Common myeloid progenitor, CD34-positive (primary cell): ENCODE measurements at regions not wholly inside any gene's neighbourhood (a gene's known extent, or its start where the extent isn't known, plus 50 kb on each side); places are given as distances from the start of the nearest gene placed in this dataset.

Experiments used
- CTCF ChIA-PET: fragments of 350-600 bp; sonication (Branson Sonifier 250); formaldehyde crosslinking; loops from one replicate; lab custom pipeline; 2021; ENCODE audit warnings: antibody characterized with exemption; lab: Charles Lee
- POLR2A ChIA-PET: fragments of 350-600 bp; sonication (Branson Sonifier 250); formaldehyde crosslinking; loops from one replicate; lab custom pipeline; 2021; ENCODE audit warnings: antibody characterized with exemption; lab: Charles Lee
- DNase-seq, 3 donors: peaks; one replicate each; pipeline versions ENCODE4 v3.0.0 to v3.0.0-alpha.2; 2013
- H3K27ac ChIP-seq, 2 experiments: 1 replicate in 1 of 2; 2 replicates in 1 of 2; pipeline ENCODE4 v1.7.0; 2013; ENCODE audit warnings: inconsistent platforms in 2 of 2, low read length in 2 of 2, mild to moderate bottlenecking in 2 of 2, low read depth in 1 of 2, moderate library complexity in 1 of 2; ENCODE audit not compliant: severe bottlenecking in 2 of 2, insufficient read depth in 1 of 2, poor library complexity in 1 of 2
- H3K27me3 ChIP-seq, 5 experiments: replicated peaks in 2 of 5; 1 replicate in 3 of 5; 2 replicates in 2 of 5; pipeline versions ENCODE4 v1.6.1 to v1.7.0; 2013; ENCODE audit warnings: low read length in 4 of 5, mild to moderate bottlenecking in 2 of 5, moderate library complexity in 2 of 5, inconsistent platforms in 1 of 5; ENCODE audit not compliant: insufficient read depth in 5 of 5, control insufficient read depth in 4 of 5
- H3K36me3 ChIP-seq, 4 experiments: 1 replicate in 2 of 4; 2 replicates in 2 of 4; pipeline versions ENCODE4 v1.6.1 to v1.7.0; 2013; ENCODE audit warnings: low read length in 3 of 4, control low read depth in 1 of 4, mild to moderate bottlenecking in 1 of 4; ENCODE audit not compliant: control insufficient read depth in 4 of 4, insufficient read depth in 4 of 4
- H3K4me1 ChIP-seq, 4 experiments: 1 replicate in 3 of 4; 2 replicates in 1 of 4; pipeline versions ENCODE4 v1.6.1 to v1.7.1; 2013; ENCODE audit warnings: low read length in 3 of 4, mild to moderate bottlenecking in 3 of 4, control low read depth in 1 of 4, inconsistent platforms in 1 of 4, moderate library complexity in 1 of 4; ENCODE audit not compliant: control insufficient read depth in 4 of 4, insufficient read depth in 4 of 4; ENCODE audit errors: control extremely low read depth in 1 of 4
- H3K4me3 ChIP-seq, 7 experiments: 1 replicate in 4 of 7; 2 replicates in 3 of 7; pipeline versions ENCODE4 v1.5.1 to v1.7.0; 2013; ENCODE audit warnings: mild to moderate bottlenecking in 7 of 7, low read length in 6 of 7, moderate library complexity in 6 of 7, inconsistent platforms in 2 of 7, low read depth in 2 of 7, control low read depth in 1 of 7; ENCODE audit not compliant: insufficient read depth in 4 of 7, control insufficient read depth in 1 of 7; ENCODE audit errors: extremely low read depth in 1 of 7
- H3K9me3 ChIP-seq, 5 experiments: 1 replicate in 4 of 5; 2 replicates in 1 of 5; pipeline versions ENCODE4 v1.6.1 to v1.7.1; 2013; ENCODE audit warnings: low read length in 4 of 5, mild to moderate bottlenecking in 2 of 5, inconsistent platforms in 1 of 5, low read depth in 1 of 5, moderate library complexity in 1 of 5; ENCODE audit not compliant: control insufficient read depth in 4 of 5, insufficient read depth in 2 of 5; ENCODE audit errors: control extremely low read depth in 1 of 5
- WGBS: methylation state at CpG from one replicate; pipeline ENCODE4 v1.1.5; 2013; ENCODE audit not compliant: insufficient coverage; 5-methylcytosine and 5-hydroxymethylcytosine counted together

GRCh38 chr1:81337226-81337625, 463.5 kb upstream of the ADGRL2 start:
- 95% methylated on average over 10 of the region's 10 CpGs for WGBS
- CTCF ChIA-PET = no interaction called here
- no peak overlapping the region for H3K27ac ChIP-seq
- POLR2A ChIA-PET = no interaction called here
- no peak overlapping the region for H3K4me3 ChIP-seq
- H3K4me1 ChIP-seq = peaks cover 0 to 15% (median 5%) of the 10 kb centered on the region in 4 experiments
- no peaks in the 10 kb centered on the region for H3K27me3 ChIP-seq
- H3K36me3 ChIP-seq = no peaks in the 10 kb centered on the region
- H3K9me3 ChIP-seq = no peaks in the 10 kb centered on the region
- no peak for DNase-seq

GRCh38 chr1:81335876-81336275, 464.9 kb upstream of the ADGRL2 start:
- H3K36me3 ChIP-seq = no peaks in the 10 kb centered on the region
- H3K4me1 ChIP-seq = peaks cover 0 to 14% (median 5%) of the 10 kb centered on the region in 4 experiments
- no peak overlapping the region for H3K27ac ChIP-seq
- DNase-seq = no peak
- no peaks in the 10 kb centered on the region for H3K27me3 ChIP-seq
- no peak overlapping the region for H3K4me3 ChIP-seq
- 100% methylated on average over 2 of the region's 2 CpGs for WGBS
- no peaks in the 10 kb centered on the region for H3K9me3 ChIP-seq
- ChIA-PET CTCF (no interaction called here), POLR2A (no interaction called here)

GRCh38 chr1:81330521-81330920, 470.2 kb upstream of the ADGRL2 start:
- H3K27me3 ChIP-seq = no peaks in the 10 kb centered on the region
- no CpG with 5 or more reads among the region's 2 CpGs for WGBS
- H3K36me3 ChIP-seq = no peaks in the 10 kb centered on the region
- CTCF ChIA-PET = no interaction called here
- H3K9me3 ChIP-seq = no peaks in the 10 kb centered on the region
- no peak for DNase-seq
- no peak overlapping the region for H3K27ac ChIP-seq
- no peaks in the 10 kb centered on the region for H3K4me1 ChIP-seq
- POLR2A ChIA-PET = no interaction called here
- H3K4me3 ChIP-seq = no peak overlapping the region

DNA sequence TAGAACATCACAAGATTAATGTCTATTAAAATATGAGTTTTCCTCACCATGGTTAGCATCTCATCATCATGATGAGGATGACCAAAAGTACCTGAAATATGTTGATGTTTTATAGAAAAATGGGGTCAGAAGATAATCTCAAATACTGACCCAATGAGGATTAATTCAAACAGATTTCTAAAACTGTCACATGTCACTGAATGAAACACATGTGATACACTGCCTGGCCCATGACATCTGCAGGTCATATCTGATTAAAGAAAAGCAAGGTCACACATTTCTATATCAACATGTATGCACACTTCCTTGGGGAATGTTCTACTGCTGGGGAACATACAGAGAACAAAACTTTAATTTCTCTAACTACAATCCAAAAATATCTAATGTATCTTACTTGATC, 470.6 kb upstream of the ADGRL2 start:
- no peak overlapping the region for H3K4me3 ChIP-seq

DNA sequence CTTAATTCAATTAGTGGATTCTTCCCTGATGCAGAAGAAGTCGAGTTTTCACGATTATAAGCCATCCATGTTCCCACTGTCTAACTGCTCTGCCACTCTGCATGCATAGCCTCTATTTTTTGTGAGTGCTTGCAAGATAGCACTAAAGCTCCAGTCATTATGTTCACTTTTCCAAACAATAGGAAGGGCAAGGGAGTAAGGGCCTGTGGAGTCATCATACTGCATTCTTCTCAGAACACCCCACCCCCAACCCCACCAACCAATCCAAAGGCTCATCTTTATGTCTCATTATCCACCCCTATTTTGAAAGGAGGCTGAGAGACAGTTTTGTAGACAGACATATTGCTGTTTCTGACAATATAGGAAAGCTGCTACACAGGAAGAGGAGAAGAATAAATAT, 471.7 kb upstream of the ADGRL2 start:
- H3K4me3 ChIP-seq = no peak overlapping the region
- H3K9me3 ChIP-seq = no peaks in the 10 kb centered on the region
- ChIA-PET CTCF (no interaction called here), POLR2A (no interaction called here)
- no peaks in the 10 kb centered on the region for H3K4me1 ChIP-seq
- no peak overlapping the region for H3K27ac ChIP-seq
- DNase-seq = no peak
- H3K27me3 ChIP-seq = no peaks in the 10 kb centered on the region
- no peaks in the 10 kb centered on the region for H3K36me3 ChIP-seq
- WGBS = 100% methylated on average over 2 of the region's 2 CpGs

More for the DNA sequence above, 470.6 kb upstream of the ADGRL2 start:
- POLR2A ChIA-PET = no interaction called here
- no peaks in the 10 kb centered on the region for H3K9me3 ChIP-seq
- no peaks in the 10 kb centered on the region for H3K4me1 ChIP-seq
- CTCF ChIA-PET = no interaction called here
- no peaks in the 10 kb centered on the region for H3K36me3 ChIP-seq
- H3K27ac ChIP-seq = no peak overlapping the region
- DNase-seq = no peak
- H3K27me3 ChIP-seq = no peaks in the 10 kb centered on the region

GRCh38 chr1:81327743-81328142, 473.0 kb upstream of the ADGRL2 start:
- no peak overlapping the region for H3K4me3 ChIP-seq

DNA sequence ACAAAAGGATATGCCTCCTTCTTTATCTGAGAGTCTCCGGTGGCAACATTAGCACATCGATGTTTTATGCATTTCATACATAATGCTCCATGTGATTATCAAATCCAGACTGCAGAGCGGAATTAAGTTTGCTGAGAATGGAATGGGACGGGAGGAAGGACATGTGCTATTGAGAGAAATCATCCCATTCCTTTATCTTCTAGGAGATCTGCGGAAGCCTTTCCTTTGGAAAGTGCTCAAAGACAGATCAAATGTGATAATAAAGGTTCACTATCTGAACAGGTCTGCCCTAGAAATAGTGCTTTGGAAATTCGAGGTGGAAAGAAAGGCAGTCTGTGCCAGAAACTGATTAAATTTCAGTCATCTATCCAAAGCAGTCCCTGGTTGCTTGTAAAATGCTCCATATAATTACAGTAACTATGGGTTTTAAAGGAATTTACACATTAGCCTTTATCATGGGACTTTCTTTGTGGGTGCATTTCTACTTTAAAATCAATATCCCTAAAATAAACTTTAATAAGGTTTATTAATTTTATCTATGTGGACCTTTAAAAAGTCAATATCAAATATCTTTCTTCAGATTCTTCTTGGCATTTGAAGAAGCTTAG, 473.5 kb upstream of the ADGRL2 start:
- CTCF ChIA-PET = no interaction called here
- no peaks in the 10 kb centered on the region for H3K9me3 ChIP-seq
- DNase-seq = no peak
- POLR2A ChIA-PET = no interaction called here
- H3K4me1 ChIP-seq = no peaks in the 10 kb centered on the region
- 100% methylated on average over 1 of the region's 6 CpGs for WGBS
- no peak overlapping the region for H3K4me3 ChIP-seq
- no peaks in the 10 kb centered on the region for H3K27me3 ChIP-seq
- H3K27ac ChIP-seq = no peak overlapping the region
- no peaks in the 10 kb centered on the region for H3K36me3 ChIP-seq

More at GRCh38 chr1:81327743-81328142, 473.0 kb upstream of the ADGRL2 start:
- ChIA-PET POLR2A (no interaction called here), CTCF (no interaction called here)
- no peak for DNase-seq
- H3K27ac ChIP-seq = no peak overlapping the region
- 84% methylated on average over 5 of the region's 5 CpGs for WGBS
- no peaks in the 10 kb centered on the region for H3K27me3 ChIP-seq
- H3K4me1 ChIP-seq = no peaks in the 10 kb centered on the region
- H3K9me3 ChIP-seq = no peaks in the 10 kb centered on the region
- H3K36me3 ChIP-seq = no peaks in the 10 kb centered on the region
